UCSD-AML1 (cell line): ENCODE measurements at regions not wholly inside any gene's neighbourhood (a gene's known extent, or its start where the extent isn't known, plus 50 kb on each side); places are given as distances from the start of the nearest gene placed in this dataset.
A peak's percentile ranks its signal among the peaks of the same experiment; 100 is the strongest.

Experiments used
- DNase-seq: peaks from one replicate; lab custom pipeline; 2025; ENCODE audit not compliant: unreplicated experiment; lab: John Stamatoyannopoulos, UW

- no peak for DNase-seq
These were observed 153.5 kb upstream of the ZNF507 start for GRCh38 chr19:32191921-32192320.

DNA sequence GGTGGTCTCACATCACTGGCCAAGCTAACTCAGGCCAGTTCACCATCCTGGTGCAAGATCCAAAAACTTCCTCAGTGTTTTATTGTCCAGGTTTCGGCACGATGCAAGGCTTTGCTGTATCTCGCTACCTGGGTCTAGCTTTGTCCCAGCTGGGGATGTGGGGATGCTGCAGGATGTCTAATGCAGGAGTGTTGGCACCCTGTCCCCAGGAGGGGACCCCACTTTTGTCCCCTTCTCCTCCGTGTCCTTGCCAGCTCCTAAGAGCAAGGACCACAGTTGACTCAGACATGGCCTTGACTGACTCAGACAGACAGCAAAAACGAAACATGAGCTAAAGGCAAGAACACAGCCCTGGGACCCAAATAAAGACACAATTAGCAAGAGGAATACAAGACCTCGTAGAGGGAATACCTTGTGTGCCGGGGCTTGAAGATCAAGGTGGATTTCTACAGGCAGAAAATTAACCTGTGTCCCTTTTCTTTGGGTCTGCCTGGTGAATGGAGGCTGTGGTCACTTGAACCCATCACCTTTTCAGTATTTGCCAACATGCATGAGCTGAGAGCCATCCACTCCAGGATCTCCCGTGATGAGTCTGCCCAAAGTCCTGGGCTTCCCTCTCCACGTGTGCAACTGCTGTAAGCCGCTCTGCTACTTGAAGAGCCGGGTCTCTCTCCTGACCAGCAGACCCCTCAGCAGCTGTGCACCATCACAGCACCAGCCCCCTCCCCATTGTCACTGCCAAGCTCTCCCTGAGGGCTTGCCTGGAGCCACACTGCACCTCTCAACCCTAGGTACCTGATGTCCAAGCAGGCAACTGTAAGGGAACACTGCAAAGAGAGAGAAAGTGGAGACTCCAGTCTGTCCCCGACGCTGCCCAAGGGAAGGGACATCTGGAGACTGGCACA lies 149.5 kb upstream of the ZNF507 start:
- no peak for DNase-seq

GRCh38 chr19:32196690-32197420 lies 148.6 kb upstream of the ZNF507 start:
- DNase-seq: no peak

DNA sequence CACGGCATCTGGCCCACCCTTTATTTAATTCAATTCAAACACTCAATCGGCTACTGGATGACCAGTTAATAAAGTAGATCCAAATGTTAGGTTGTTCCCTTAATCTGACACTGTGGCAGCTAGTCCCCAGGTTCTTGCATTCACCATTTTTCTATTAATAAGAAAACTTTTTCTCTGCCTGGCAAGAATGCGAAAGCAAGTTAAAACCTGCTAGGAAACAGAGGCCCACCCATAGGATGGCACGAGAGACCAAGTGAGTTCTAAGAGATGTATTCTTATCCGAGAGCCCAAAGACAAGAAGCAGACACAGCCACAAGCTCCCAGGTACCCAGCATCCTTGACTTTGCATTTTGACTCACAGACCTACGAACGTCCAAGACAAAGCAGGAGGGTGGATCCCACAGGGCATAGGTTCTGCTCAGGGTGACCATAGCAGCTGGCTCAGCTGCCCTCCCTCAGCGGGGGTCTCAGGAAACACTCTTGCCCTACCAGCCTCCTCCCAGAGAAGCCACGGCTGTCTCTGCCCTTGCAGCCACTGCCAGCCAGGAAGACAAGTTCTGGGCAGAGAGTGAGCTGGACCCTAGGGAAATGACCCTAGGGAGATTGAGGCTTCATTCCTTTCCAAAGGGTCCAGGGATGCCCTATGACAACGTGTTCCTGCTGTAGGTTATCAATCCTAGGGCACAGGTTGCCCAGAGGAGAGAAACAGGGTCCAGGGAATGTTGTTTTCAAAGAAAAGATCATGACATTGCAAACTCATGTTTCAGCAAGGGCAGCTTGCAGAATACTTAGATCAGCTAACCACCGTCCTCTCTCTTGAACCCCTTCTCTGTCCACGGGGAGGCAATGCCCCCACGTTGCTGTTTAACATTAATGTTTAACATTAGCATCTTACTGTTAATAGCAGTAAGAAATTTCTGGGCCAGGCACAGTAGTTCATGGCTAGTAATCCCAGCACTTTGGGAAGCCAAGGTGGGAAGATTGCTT lies 147.2 kb upstream of the ZNF507 start:
- DNase-seq: no peak

GRCh38 chr19:32199501-32200040 lies 145.8 kb upstream of the ZNF507 start:
- no peak for DNase-seq

GRCh38 chr19:32200312-32201038 lies 144.9 kb upstream of the ZNF507 start:
- no peak for DNase-seq

- no peak for DNase-seq
These were observed 144.2 kb upstream of the ZNF507 start for GRCh38 chr19:32201211-32201610.

GRCh38 chr19:32201636-32202051 lies 143.8 kb upstream of the ZNF507 start:
- DNase-seq: peak; percentile 51

DNA sequence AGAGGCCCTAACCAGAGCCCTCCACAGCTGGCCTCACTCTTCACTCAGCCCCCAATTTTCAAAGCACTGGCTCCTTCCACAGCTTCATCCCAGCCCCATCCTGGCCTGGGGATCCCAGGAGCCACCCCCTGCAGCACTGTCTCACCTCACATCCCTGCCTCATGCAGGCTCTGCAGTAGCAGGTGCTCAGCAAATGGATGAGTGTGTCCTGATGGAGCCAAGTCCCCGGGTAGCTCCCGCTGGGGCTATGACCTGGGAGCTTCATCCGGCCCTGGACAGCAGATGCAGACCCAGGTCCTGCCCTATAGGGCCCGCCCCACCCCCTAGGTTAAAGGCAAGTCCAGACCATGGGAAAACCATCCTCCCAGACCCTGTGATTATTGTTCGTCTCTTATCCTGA lies 143.2 kb upstream of the ZNF507 start:
- DNase-seq: no peak

DNA sequence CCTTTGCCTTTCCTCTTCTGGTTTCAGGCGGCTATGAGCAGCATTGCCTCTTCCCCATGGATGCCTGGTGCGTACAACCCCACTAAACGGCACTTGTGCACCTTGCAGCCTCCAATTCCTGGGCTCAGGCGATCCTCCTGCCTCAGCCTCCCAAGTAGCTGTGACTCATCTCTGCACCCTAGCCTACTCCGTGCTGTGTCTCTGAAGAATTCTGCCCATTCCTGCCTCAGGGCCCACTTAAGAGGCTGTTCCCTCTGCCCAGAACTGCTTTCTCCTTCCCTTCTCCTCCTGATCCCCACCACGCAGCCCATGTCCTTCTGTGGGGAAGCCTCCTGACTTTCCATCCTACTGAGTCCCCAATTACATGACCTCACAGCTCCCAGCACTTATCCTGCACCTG lies 142.2 kb upstream of the ZNF507 start:
- DNase-seq: no peak

GRCh38 chr19:32206065-32206464 lies 139.3 kb upstream of the ZNF507 start:
- DNase-seq: no peak

- no peak for DNase-seq
These were observed 137.3 kb upstream of the ZNF507 start for GRCh38 chr19:32208060-32208459.

DNA sequence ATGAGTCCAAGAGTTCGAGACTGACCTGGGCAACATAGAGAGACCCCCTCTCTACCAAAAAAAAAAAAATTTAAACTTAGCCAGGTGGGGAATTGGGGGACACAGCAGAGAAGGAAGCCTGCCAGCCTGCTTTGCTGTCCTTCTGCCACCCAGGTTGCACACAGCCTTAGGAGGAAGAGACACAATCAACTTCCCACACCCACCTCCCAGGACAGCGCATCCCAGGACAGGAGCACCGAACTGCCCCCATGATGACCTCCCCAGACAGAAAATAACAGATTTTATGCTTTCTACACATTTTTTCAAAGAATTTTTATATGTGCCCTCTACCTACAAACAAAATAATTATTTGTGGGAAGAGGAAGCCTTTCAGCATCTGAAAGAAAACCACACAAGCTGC lies 126.0 kb upstream of the ZNF507 start:
- no peak for DNase-seq

DNA sequence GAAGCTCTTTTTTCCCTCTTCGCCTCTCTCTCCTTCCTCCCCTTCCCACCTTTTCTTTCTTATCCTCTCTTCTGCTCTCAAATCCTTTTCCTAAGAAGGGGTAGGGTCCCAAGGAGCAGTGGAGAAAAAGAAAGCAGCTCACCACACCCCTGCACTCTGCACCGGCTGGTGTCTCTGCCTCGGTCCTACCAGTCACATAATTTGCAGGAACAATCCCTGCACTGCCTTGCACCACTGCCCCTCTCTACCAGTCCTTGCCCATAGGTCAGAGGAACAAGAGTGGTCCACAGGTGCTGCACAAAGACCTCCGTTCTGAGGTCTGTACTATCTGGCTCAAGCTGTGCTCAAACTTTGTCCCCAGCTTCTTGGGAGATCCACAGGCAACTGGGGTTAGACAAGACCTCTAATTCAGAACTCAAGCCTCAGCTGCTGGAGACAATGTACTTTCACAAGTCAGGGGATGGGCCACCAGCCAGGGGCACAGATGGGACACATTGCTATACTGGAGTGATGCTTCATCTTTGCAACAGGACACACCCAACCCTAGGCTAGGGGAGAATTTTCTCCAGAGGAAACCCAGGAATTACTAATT lies 125.4 kb upstream of the ZNF507 start:
- no peak for DNase-seq

DNA sequence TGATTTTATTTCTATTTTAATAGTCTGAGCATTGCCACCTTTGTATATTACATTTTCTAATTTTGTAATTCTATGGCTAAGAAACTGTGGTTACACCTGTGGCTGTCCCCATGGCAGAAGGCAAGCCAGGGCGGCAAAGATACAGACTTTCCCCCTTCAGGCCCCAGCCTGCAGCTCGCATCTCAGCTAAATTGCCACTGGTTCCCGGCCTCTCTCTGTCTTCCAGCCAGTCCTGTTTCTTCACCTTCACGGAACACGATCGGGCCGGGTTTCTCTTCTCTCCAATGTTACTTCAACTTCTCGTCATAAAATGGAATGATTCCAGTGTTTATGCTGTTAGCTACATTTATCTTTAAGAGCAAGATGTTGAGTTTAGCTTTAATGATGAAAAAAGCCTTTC lies 124.5 kb upstream of the ZNF507 start:
- DNase-seq: no peak

GRCh38 chr19:32222556-32222955 lies 122.9 kb upstream of the ZNF507 start:
- DNase-seq: no peak

DNA sequence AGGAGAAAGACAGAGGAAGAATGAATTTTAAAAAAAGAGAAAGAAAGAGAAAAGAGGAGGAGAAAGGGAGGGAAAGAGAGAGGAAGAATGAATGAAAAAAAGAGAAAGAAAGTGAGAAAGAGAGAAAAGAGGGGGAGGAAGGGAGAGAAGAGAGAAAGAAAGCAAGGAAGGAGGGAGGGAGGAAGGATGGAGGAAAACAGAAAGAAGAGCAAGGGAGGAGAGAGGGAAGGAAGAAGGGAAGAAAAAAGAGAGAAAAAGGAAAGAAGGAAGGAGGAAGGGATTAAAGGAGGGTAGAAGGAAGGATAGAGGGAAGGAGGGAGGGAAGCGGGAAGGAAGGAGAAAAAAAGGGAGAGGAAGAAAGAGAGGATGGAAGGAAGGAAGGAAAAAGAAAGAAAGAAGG lies 122.3 kb upstream of the ZNF507 start:
- DNase-seq: no peak

DNA sequence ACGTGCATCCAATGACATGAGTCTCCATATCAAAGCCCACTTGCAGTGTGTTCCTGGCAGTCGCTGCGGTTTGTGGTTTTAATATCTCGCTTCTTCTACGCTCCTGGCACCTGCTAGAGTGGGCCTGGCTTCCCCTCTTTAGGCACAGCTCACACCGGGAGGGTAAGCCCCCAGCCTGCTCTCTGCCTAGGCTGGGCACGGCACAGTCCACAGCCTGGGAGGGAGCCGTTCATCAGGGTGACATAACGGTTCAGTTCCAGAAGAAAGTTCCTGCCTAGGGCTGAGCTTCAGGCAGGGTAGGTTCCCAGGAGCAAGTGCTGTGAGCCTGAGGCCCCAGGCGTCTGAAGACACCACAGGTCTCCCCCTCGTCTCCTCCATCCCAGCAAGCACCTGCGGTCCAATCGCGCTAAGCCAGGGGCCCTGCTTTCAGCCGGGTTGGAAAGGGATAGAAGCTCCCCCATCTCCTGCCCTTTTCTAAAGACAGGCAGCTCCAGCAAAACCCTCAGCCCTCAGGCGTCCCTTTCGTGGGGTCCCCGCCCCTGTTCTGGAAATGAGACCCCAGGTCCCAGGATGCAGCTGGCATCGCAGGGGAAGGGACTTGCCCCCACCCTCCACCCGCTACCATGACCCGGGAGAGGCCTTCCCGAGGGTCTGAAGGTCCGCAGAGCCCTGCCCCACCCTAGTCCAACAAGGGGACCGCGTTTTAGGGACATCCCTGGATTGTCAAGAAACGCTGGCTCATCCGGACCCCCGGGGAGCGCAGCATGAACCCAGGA lies 121.6 kb upstream of the ZNF507 start:
- no peak for DNase-seq
